HL-60 (cell line): ENCODE measurements at regions not wholly inside any gene's neighbourhood (a gene's known extent, or its start where the extent isn't known, plus 50 kb on each side); places are given as distances from the start of the nearest gene placed in this dataset.

Experiments
- CTCF ChIP-seq: IDR thresholded peaks from one replicate; pipeline ENCODE4 v1.5.1; 2011; ENCODE audit warnings: low read length, control low read depth, inconsistent platforms; ENCODE audit not compliant: insufficient read depth
- GABPA ChIP-seq: IDR thresholded peaks from 2 replicates; pipeline ENCODE4 v1.6.1; 2012; ENCODE audit warnings: low read depth
- POLR2AphosphoS5 ChIP-seq: IDR thresholded peaks from 2 replicates; pipeline ENCODE4 v1.6.1; 2012; ENCODE audit warnings: low read depth
- REST ChIP-seq: IDR thresholded peaks from 2 replicates; pipeline ENCODE4 v1.6.1; 2012; ENCODE audit warnings: low read depth; ENCODE audit not compliant: insufficient replicate concordance
- SPI1 ChIP-seq: IDR thresholded peaks from 2 replicates; pipeline ENCODE4 v1.6.1; 2012; ENCODE audit warnings: low read depth, mild to moderate bottlenecking, borderline replicate concordance

- no peak for TF ChIP-seq CTCF
- no peak for TF ChIP-seq POLR2AphosphoS5
- no peak for TF ChIP-seq REST
- no peak for TF ChIP-seq SPI1
- no peak for TF ChIP-seq GABPA
These were observed 472.7 kb downstream of the NPHP4 start for GRCh38 chr1:5519366-5520135.
